Panc1 (cell line): ENCODE measurements at regions not wholly inside any gene's neighbourhood (a gene's known extent, or its start where the extent isn't known, plus 50 kb on each side); places are given as distances from the start of the nearest gene placed in this dataset.
"Not testable (repeated sequence)": the region's sequence is repeated elsewhere in the genome, so short reads cannot be mapped to it uniquely, and the experiment has no call there.

Experiments used
- ATAC-seq: fragments of 200-7000 bp; cut with Tn5 transposase; 2 replicates; pipeline ENCODE4 v1.9.1; 2020; ENCODE audit warnings: mild to moderate bottlenecking, moderate library complexity
- BruUV-seq: library from RNA; stranded (reverse); fragments of 400-500 nt; replicated peaks from 2 replicates; lab custom pipeline; 2021; lab: Mats Ljungman, UMichigan
- CTCF ChIA-PET: fragments of 300-600 bp; sonication (Branson Sonifier 250); formaldehyde crosslinking; loops from one replicate; lab custom pipeline; 2022; ENCODE audit warnings: antibody characterized with exemption; lab: Charles Lee
- POLR2A ChIA-PET: fragments of 300-600 bp; sonication (Branson Sonifier 250); formaldehyde crosslinking; loops from one replicate; lab custom pipeline; 2022; ENCODE audit warnings: antibody characterized with exemption; lab: Charles Lee
- DNase-seq: peaks from one replicate; pipeline ENCODE4 v3.0.0-alpha.2; 2010; ENCODE audit warnings: low read depth, low spot score
- H3K27ac ChIP-seq: 2 replicates; pipeline ENCODE4 v1.5.1; 2011; ENCODE audit warnings: mild to moderate bottlenecking, low read length, inconsistent platforms
- H3K27me3 ChIP-seq: fragments of 200-500 bp; sonication (Bioruptor generic); 2 replicates; pipeline ENCODE4 v1.6.0; 2014; ENCODE audit warnings: low read length, inconsistent platforms; ENCODE audit not compliant: control insufficient read depth, insufficient read depth
- H3K36me3 ChIP-seq: fragments of 200-500 bp; sonication (Bioruptor generic); 2 replicates; pipeline ENCODE4 v1.5.1; 2014; ENCODE audit warnings: inconsistent platforms, mild to moderate bottlenecking, low read length, moderate library complexity; ENCODE audit not compliant: control insufficient read depth, insufficient read depth
- H3K4me1 ChIP-seq: 2 replicates; pipeline ENCODE4 v1.5.1; 2011; ENCODE audit warnings: inconsistent platforms, mild to moderate bottlenecking, low read length, moderate library complexity; ENCODE audit not compliant: control insufficient read depth, insufficient read depth
- H3K4me3 ChIP-seq, 2 experiments: 2 replicates each; pipeline ENCODE4 v1.5.1; 2011 to 2012; ENCODE audit warnings: low read depth in 2 of 2, low read length in 2 of 2, mild to moderate bottlenecking in 2 of 2, inconsistent platforms in 1 of 2, moderate library complexity in 1 of 2
- H3K9me3 ChIP-seq: fragments of 200-500 bp; sonication (Bioruptor generic); 2 replicates; pipeline ENCODE4 v1.5.1; 2014; ENCODE audit warnings: low read depth, mild to moderate bottlenecking, inconsistent platforms, low read length, moderate library complexity; ENCODE audit not compliant: control insufficient read depth, insufficient read depth
- POLR2AphosphoS5 ChIP-seq: IDR thresholded peaks from 2 replicates; pipeline ENCODE4 v1.6.1; 2012; ENCODE audit warnings: mild to moderate bottlenecking, low read depth, low read length, moderate library complexity
- SIN3A ChIP-seq: IDR thresholded peaks from 2 replicates; pipeline ENCODE4 v1.6.1; 2012; ENCODE audit warnings: low read depth, mild to moderate bottlenecking, low read length, moderate library complexity, borderline replicate concordance; ENCODE audit not compliant: insufficient read depth
- TCF7L2 ChIP-seq: IDR thresholded peaks from 2 replicates; pipeline ENCODE4 v1.6.1; 2011; ENCODE audit warnings: mild to moderate bottlenecking, low read depth, low read length, inconsistent platforms
- in situ Hi-C: cut with HindIII; loops from 2 replicates; pipeline ENCODE4 v1.10.0; 2016; ENCODE audit warnings: low sequenced_read_pairs, low pct_unique_long_range_greater_than_20kb
- intact Hi-C: fragments of 100-400 bp; cut with micrococcal nuclease; formaldehyde crosslinking; loops from one replicate; pipeline ENCODE4 v1.10.0; 2022; ENCODE audit not compliant: unreplicated experiment
- TF ChIP-seq, protein P1 (sequence below), 2 experiments: IDR thresholded peaks; 2 replicates each; pipeline ENCODE4 v1.6.1; 2011 to 2012; ENCODE audit warnings: low read depth in 2 of 2, control low read depth in 1 of 2, low read length in 1 of 2, mild to moderate bottlenecking in 1 of 2, moderate library complexity in 1 of 2; ENCODE audit not compliant: insufficient read depth in 1 of 2
- TF ChIP-seq, protein P2 (sequence below): fragments of 450-650 bp; IDR thresholded peaks from 2 replicates; pipeline ENCODE4 v1.5.1; 2017; ENCODE audit warnings: mild to moderate bottlenecking

DNA sequence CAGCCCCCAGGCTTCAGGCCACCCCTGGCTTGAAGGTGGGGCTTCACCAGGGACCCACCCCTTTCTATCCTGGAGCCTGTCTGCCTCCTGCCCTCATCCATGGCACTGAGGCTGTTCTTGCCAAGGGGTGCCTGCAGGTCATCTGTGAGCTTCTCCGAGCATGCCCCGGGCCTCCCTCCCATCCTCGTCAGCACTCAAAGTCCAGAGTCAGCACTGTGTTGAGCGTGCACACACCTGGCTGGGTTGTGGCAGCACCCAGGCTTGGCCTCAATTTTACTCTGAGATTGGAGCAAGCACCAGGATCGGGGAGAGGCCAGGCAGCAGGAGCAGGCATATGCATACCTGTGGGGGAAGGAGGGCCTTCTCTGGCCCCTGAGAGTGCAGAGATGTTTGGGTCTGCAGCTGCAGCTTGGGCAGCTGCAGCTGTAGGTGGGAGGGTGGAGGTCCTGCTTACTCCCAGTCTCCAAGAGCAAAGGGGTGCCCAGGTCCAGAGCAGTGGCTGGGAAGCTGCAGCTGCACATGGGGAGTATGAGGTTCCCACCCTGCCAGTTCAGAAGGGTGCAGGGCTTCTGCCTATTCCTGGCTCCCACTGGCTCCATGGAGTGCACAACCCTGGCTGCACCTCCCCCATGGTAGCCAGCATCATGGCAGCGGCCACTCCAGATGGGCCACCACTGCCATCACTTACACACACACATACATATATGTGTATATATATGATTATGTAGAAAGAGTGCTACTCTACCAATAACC is 488.7 kb downstream of the JRKL start:
- CTCF ChIA-PET = interaction anchor here (0.6 kb wide), 1 partner anchor 260 kb away, joined by 3 read pairs; no protein-coding TSS in a partner anchor
- intact Hi-C loops = no loop called here
- BruUV-seq = no TSS peak
- DNase-seq (no peak), ATAC-seq (no peak)
- POLR2A ChIA-PET = no interaction called here
- Histone ChIP-seq H3K27me3 (no peaks in the 10 kb centered on the region), H3K4me3 (no peak overlapping the region), H3K27ac (no peak overlapping the region), H3K4me1 (no peaks in the 10 kb centered on the region), H3K9me3 (peaks cover 3% of the 10 kb centered on the region; the same call in 1 of the 2 replicates), H3K36me3 (no peaks in the 10 kb centered on the region)
- in situ Hi-C loops = no loop called here
- TF ChIP-seq TCF7L2 = no peak
- TF ChIP-seq, protein P1, sequence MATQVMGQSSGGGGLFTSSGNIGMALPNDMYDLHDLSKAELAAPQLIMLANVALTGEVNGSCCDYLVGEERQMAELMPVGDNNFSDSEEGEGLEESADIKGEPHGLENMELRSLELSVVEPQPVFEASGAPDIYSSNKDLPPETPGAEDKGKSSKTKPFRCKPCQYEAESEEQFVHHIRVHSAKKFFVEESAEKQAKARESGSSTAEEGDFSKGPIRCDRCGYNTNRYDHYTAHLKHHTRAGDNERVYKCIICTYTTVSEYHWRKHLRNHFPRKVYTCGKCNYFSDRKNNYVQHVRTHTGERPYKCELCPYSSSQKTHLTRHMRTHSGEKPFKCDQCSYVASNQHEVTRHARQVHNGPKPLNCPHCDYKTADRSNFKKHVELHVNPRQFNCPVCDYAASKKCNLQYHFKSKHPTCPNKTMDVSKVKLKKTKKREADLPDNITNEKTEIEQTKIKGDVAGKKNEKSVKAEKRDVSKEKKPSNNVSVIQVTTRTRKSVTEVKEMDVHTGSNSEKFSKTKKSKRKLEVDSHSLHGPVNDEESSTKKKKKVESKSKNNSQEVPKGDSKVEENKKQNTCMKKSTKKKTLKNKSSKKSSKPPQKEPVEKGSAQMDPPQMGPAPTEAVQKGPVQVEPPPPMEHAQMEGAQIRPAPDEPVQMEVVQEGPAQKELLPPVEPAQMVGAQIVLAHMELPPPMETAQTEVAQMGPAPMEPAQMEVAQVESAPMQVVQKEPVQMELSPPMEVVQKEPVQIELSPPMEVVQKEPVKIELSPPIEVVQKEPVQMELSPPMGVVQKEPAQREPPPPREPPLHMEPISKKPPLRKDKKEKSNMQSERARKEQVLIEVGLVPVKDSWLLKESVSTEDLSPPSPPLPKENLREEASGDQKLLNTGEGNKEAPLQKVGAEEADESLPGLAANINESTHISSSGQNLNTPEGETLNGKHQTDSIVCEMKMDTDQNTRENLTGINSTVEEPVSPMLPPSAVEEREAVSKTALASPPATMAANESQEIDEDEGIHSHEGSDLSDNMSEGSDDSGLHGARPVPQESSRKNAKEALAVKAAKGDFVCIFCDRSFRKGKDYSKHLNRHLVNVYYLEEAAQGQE (IDR thresholded peaks at IDR 0.05; ENCODE audit: insufficient read depth in 1 of 2, low read depth in 2 of 2, low read length in 1 of 2) = no peak
- TF ChIP-seq, protein P2, sequence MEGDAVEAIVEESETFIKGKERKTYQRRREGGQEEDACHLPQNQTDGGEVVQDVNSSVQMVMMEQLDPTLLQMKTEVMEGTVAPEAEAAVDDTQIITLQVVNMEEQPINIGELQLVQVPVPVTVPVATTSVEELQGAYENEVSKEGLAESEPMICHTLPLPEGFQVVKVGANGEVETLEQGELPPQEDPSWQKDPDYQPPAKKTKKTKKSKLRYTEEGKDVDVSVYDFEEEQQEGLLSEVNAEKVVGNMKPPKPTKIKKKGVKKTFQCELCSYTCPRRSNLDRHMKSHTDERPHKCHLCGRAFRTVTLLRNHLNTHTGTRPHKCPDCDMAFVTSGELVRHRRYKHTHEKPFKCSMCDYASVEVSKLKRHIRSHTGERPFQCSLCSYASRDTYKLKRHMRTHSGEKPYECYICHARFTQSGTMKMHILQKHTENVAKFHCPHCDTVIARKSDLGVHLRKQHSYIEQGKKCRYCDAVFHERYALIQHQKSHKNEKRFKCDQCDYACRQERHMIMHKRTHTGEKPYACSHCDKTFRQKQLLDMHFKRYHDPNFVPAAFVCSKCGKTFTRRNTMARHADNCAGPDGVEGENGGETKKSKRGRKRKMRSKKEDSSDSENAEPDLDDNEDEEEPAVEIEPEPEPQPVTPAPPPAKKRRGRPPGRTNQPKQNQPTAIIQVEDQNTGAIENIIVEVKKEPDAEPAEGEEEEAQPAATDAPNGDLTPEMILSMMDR = no peak
- TF ChIP-seq SIN3A = no peak
- TF ChIP-seq POLR2AphosphoS5 = no peak

DNA sequence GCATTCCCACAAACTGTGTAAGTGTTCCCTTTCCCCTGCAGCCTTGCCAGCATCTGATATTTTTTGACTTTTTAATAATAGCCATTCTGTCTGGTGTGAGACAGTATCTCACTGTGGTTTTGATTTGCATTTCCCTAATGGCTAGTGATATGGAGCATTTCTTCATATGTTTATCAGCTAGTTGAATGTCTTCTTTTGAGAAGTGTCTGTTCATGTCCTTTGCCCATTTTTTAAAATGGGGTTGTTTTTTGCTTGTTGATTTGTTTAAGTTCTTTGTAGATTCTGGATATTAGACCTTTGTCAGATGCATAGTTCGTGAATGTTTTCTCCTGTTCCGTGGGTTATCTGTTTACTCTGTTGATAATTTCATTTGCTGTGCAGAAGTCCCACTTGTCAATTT is 492.8 kb downstream of the JRKL start:
- CTCF ChIA-PET, intact Hi-C loops, H3K36me3 ChIP-seq, H3K27ac ChIP-seq, DNase-seq, H3K27me3 ChIP-seq, POLR2A ChIA-PET, H3K4me3 ChIP-seq, BruUV-seq, H3K9me3 ChIP-seq, ATAC-seq, in situ Hi-C loops, H3K4me1 ChIP-seq: not testable (repeated sequence)

DNA sequence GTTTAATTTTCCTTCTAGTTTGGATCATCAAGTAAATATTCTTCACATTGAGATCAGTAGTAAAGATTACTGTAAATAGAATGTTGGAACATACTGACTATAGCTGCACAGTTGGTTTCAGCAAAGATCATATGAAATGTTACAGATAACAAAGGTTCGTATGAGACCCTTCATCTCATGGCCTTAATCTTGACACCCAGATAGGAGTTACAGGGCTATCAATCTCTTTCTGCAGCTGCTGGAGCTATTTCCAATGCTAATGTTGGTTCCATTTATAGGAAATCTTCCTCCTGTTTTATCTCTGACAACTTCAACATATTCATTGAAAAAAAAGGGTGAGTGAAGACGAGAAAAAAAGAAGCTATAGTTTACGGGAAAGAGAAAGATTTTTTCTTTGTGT is 495.6 kb downstream of the JRKL start:
- BruUV-seq = no TSS peak
- H3K9me3 ChIP-seq = peaks cover 3% of the 10 kb centered on the region; the same call in 1 of the 2 replicates
- H3K4me1 ChIP-seq = no peaks in the 10 kb centered on the region
- CTCF ChIA-PET = no interaction called here
- in situ Hi-C loops (no loop called here), intact Hi-C loops (no loop called here)
- no peak overlapping the region for H3K27ac ChIP-seq
- H3K36me3 ChIP-seq = no peaks in the 10 kb centered on the region
- DNase-seq = no peak
- ATAC-seq = no peak
- no peaks in the 10 kb centered on the region for H3K27me3 ChIP-seq
- no peak overlapping the region for H3K4me3 ChIP-seq
- POLR2A ChIA-PET = interaction anchor here (0.6 kb wide), 2 partner anchors 270 to 1002 kb away, joined by 4 to 6 read pairs; no protein-coding TSS in a partner anchor
- TF ChIP-seq SIN3A = no peak
- no peak for TF ChIP-seq TCF7L2
- TF ChIP-seq POLR2AphosphoS5 = no peak
- TF ChIP-seq, protein P1 (IDR thresholded peaks at IDR 0.05; ENCODE audit: insufficient read depth in 1 of 2, low read depth in 2 of 2, low read length in 1 of 2) = no peak
- TF ChIP-seq, protein P2 = no peak
